ENCODE measurements at regions not wholly inside any gene's neighbourhood (a gene's known extent, or its start where the extent isn't known, plus 50 kb on each side); places are given as distances from the start of the nearest gene placed in this dataset.
A peak's percentile ranks its signal among the peaks of the same experiment; 100 is the strongest.

- no peak for TF ChIP-seq NRF1 (IDR thresholded peaks at IDR 0.05; ENCODE audit: low read depth, low read length)
- TF ChIP-seq MAX (IDR thresholded peaks at IDR 0.05): no peak
- TF ChIP-seq CTCF (IDR thresholded peaks at IDR 0.05; ENCODE audit: control extremely low read depth in 1 of 3, insufficient read depth in 1 of 3, low read depth in 1 of 3, low read length in 3 of 3): peak in 1 of 3 experiments; percentile 2; a peak in 1 of 4 replicates
- TF ChIP-seq ATF3 (IDR thresholded peaks at IDR 0.05; ENCODE audit: insufficient read depth, low read depth, low read length): no peak
- no peak for TF ChIP-seq EZH2 (IDR thresholded peaks at IDR 0.05; ENCODE audit: low read depth, low read length, severe bottlenecking)
- TF ChIP-seq BRCA1 (IDR thresholded peaks at IDR 0.05; ENCODE audit: low read depth, low read length): no peak
- TF ChIP-seq POLR2A (IDR thresholded peaks at IDR 0.05; ENCODE audit: control extremely low read depth in 1 of 2, low read depth in 2 of 2, low read length in 2 of 2): no peak
- no peak for TF ChIP-seq RXRA (IDR thresholded peaks at IDR 0.05; ENCODE audit: insufficient read depth, low read depth, low read length)
- TF ChIP-seq KDM5A (IDR thresholded peaks at IDR 0.05; ENCODE audit: low read length): no peak
- no peak for TF ChIP-seq GABPA (IDR thresholded peaks at IDR 0.05; ENCODE audit: borderline replicate concordance, insufficient read depth, low read length)
- no peak for TF ChIP-seq POLR2AphosphoS5 (IDR thresholded peaks at IDR 0.05; ENCODE audit: low read depth, low read length)
Measured at GRCh38 chr17:6249732-6250131, 179.6 kb downstream of the WSCD1 start.

Data from H1 (cell line).